Activated CD4-positive, CD25-positive, alpha-beta regulatory T cell treated with anti-CD3 and anti-CD28 coated beads, Interleukin-2, amount 50 U/mL, for 24 hours (primary cell): ENCODE measurements at regions not wholly inside any gene's neighbourhood (a gene's known extent, or its start where the extent isn't known, plus 50 kb on each side); places are given as distances from the start of the nearest gene placed in this dataset.
"Not testable (repeated sequence)": the region's sequence is repeated elsewhere in the genome, so short reads cannot be mapped to it uniquely, and the experiment has no call there.

Source experiments
- ATAC-seq, 2 donors: fragments of 150-1000 bp; cut with Tn5 transposase; one replicate each; pipeline ENCODE4 v1.10.0; 2021; ENCODE audit warnings: mild to moderate bottlenecking in 1 of 2, moderate library complexity in 1 of 2

GRCh38 chr2:66094689-66095088 lies 340.2 kb upstream of the MEIS1 start:
- not testable (repeated sequence) for ATAC-seq

DNA sequence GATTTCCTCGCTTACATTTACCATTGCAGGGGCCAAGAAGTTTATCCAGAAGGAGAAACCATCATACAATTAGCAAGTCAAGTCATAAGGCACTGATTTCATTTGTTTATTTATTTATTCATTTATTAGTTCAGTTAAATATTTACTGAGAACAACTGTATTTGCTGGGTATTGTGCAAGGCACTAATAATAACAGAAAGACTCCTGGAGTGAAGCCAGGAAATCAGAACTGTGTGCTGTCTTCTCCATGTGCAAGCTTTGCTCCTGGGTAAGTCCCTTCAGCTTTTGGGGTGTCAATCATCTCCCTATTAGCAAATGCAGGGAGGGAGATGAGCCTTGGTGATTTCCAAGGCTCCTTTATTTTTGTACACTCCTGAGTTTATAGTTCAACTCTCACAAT lies 341.6 kb upstream of the MEIS1 start:
- no peak for ATAC-seq

- ATAC-seq = no peak
Observed at GRCh38 chr2:66084948-66085590, 349.9 kb upstream of the MEIS1 start.

GRCh38 chr2:66082581-66082980 lies 352.3 kb upstream of the MEIS1 start:
- ATAC-seq = no peak

GRCh38 chr2:66080127-66080526 lies 354.8 kb upstream of the MEIS1 start:
- no peak for ATAC-seq

- no peak for ATAC-seq
Observed at GRCh38 chr2:66073172-66073571, 361.8 kb upstream of the MEIS1 start.

DNA sequence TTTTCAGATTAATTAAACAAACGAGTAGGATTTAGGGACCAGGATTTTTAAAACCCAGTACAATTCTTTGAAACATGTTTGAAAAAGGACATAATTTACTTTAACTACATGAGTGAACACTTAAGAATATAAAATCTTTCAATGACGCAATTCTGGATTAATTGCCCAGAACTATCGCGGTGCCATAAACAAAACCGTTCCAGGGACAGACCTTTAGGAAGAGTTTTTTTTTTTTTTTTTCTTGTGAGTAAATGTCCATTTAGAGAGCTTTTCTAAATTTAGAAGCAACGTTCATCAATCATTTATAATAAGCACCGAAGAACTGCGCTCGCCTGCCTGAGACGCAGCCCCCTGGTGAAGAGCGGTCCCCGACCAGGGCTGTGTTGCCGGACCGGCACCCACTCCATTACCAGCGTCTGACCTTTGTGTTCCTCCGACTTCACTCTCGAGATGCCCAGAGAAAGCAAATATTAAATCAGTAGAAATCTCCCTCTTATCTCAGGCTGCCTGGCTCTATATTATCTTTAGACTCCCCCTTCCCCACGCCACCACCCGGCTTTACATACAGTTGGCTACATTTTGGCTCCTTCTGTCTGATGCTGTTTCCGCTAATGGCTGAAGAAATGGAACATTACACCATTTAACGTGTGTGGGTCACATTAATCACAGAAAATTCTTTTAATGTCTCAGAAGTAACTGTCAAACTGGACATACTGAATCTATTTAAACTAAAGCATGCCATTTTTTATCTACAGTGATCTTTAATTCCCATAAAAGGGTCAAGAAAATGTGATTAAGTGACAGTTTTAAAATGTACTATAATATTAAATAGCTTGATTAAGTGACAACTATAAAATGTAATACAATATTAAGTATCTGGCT lies 364.0 kb upstream of the MEIS1 start:
- ATAC-seq = no peak

GRCh38 chr2:66069937-66070720 lies 364.8 kb upstream of the MEIS1 start:
- no peak for ATAC-seq

DNA sequence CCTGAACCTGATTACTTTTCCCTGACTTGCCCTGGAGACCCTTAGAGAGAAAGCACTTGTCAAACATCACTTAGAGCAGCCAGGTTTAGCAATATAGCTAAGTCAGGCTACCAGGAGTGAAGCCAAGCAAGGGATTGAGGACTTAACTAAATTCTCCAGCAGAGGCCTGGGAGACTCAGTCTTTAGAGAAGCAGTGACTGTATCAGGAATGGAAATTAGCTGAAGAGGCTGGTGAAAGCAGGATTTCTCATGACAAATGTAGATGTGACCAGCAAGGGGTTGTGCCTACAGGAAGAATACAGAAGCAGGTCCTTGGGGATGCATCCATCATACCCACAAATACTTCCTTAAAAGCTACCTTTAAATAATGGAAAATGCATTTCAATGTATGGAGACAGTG lies 368.9 kb upstream of the MEIS1 start:
- ATAC-seq = no peak

DNA sequence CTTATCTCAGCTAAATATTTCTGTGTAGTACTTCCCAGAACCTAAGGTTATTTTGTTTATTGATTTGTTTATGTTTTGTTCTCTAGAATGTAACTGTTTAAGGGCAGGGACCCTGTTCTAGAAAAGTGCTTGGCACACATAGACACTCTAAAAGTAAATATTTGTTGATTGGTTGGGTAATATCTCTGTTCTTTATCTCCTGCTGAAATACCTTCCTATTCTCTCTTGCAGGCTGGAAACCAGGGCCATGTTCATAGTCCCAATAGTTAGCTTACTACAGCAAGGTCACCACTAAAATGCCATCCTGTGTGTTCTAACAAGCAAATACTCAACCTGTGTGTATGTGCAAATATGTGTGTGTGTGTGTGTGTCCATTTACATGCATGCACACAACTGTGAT lies 375.6 kb upstream of the MEIS1 start:
- ATAC-seq = no peak

DNA sequence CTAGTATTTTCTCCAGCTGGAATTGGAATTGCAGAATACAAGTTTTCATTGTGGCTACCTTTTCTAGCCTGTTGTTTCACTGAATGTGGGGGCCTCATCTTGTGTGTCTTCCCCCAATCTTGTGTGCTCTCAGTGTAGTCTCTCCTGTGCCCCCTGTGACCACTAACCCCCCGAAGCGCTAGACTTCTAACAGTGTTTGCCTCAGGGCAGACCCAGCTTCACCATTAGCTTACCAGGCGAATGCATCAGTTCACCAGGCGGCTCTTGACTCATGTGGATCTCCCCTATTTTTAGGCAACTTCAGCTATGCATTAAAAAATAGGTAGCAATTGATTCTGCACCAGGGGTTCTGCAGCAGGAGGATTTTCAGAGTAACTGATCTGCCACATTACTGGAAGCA lies 376.2 kb upstream of the MEIS1 start:
- ATAC-seq = no peak

DNA sequence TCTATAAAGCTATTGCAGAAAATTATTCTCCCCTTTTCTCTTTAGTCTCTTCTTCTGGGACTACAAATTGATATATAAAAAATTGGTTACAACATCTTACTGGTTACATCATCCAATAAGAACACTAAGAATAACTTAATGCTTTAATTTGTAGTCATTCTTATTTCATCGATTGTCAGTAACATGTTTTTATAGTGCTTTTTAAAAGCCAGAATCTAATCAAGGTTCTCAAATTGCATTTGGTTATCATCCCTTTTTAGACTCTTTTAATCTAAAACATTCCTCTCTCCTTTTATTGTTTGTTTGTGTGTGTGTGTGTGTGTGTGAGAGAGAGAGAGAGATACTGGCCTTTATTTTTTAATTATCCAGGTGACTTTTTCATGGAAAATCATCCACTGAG lies 377.1 kb upstream of the MEIS1 start:
- ATAC-seq = no peak

DNA sequence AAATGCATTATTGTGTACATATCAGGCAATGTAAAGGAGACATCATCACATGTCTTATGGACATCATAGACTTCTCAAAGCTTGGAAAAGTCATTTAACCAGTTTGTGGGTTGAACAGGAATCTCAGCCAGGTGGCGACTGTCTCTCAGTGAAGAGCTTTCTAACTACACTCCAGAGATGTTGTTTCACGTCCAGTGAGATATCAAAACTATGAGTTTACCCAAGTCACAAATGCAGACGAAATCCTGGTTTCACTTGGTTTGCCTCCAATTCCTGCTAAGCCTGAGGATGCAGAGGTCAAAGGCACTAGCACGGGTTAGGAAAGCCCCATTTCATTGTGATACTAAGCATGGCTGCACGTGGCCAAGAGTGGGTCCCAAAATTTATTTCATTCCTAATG lies 384.5 kb upstream of the MEIS1 start:
- no peak for ATAC-seq

GRCh38 chr2:66048667-66049066 lies 386.3 kb upstream of the MEIS1 start:
- ATAC-seq = no peak

- ATAC-seq = no peak
Observed at GRCh38 chr2:66041902-66042657, 392.8 kb upstream of the MEIS1 start.

GRCh38 chr2:66036948-66037347 lies 398.0 kb upstream of the MEIS1 start:
- no peak for ATAC-seq

DNA sequence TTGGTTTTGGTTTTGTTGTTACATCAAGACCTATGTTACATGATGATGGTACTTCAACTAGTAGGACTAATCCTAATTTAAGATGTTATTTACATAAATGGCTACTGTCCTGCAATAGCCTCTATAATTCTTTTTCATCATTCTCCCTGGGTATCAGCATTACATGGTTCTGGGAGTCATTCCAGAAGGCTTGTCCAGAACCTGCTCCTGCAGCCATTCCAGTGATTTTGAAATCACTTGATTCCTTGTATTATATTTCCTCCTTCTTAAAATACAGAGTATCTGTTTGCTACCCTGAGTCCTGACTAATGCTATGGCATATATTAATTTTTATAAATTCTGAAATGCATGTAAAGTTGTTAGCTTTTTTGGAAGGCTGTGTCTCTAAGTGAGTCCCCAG lies 400.5 kb upstream of the MEIS1 start:
- ATAC-seq = no peak

- ATAC-seq = no peak
Observed at GRCh38 chr2:66032226-66032775, 402.6 kb upstream of the MEIS1 start.

GRCh38 chr2:66031236-66031635 lies 403.7 kb upstream of the MEIS1 start:
- no peak for ATAC-seq

DNA sequence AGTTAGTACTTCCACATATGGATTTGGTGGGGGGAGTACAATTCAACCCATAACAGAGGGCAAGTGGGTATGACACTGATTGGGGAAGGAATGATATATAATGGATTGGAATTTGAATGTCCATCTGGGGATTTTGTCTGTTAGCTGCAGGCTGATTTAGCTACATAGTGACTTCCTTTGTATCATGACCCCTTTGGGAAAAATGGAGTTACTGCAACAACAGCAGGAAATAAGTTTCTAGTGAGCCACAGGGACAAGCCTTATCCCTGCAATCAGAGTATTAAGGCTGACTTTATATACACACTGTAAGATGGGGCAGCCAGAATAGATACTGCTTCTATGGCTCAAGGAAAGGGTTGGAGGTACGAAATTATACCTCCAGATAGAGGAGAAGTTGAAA lies 404.4 kb upstream of the MEIS1 start:
- ATAC-seq = no peak

DNA sequence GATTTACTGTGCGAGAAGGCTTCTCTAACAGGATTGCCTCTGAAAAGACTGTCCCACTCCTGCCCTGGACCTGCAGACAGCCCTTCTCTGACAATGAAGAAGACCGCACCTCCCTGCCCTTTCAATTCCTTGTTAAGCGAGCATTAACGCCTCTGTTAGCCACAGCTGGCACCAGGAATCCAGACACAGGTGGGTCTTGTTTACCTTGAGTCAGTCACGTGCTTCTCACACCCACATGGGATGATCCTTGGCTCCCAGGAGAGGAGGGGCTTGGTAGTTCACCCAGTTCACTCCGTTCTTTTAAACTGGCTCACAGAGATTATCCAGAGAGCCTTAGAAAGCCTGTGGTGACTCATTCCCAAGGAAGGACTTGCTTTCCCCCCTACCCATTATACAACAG lies 410.5 kb upstream of the MEIS1 start:
- ATAC-seq = no peak

DNA sequence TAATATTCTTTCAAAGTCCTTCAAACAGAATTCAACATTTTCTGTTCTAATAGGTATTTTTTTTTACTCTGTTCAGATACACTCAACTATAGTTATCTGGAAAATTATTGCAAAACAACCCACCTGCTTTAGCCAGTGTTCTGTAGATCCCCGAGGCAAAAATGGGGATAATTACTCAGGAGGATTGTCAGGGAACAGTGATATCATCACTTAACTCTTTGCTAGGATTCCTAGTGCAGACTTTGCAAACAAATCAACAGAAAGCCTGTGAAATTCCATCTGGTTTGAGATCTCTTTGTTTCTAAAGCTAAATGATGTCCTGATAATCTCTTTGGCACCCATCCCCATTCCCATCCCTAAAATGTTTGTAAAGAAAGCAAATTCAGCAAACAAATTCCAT lies 413.6 kb upstream of the MEIS1 start:
- ATAC-seq = no peak

GRCh38 chr2:66017763-66018162 lies 417.2 kb upstream of the MEIS1 start:
- no peak for ATAC-seq
